IMR-90 (cell line): ENCODE measurements at regions not wholly inside any gene's neighbourhood (a gene's known extent, or its start where the extent isn't known, plus 50 kb on each side); places are given as distances from the start of the nearest gene placed in this dataset.

Source experiments
- ATAC-seq: fragments of 200-7000 bp; cut with Tn5 transposase; 2 replicates; pipeline ENCODE4 v1.9.1; 2020; ENCODE audit warnings: low read depth, mild to moderate bottlenecking, moderate library complexity
- BruUV-seq: library from RNA; stranded (reverse); fragments of 400-500 nt; replicated peaks from 2 replicates; lab custom pipeline; 2021; lab: Mats Ljungman, UMichigan
- CTCF ChIA-PET: fragments of 300-600 bp; formaldehyde crosslinking; extraction: SDS; loops from one replicate; lab custom pipeline; 2021; ENCODE audit warnings: antibody characterized with exemption; lab: Yijun Ruan, JAX
- POLR2A ChIA-PET: fragments of 300-600 bp; sonication (Branson Sonifier 250); formaldehyde crosslinking; loops from one replicate; lab custom pipeline; 2022; ENCODE audit warnings: antibody characterized with exemption; ENCODE audit not compliant: unreplicated experiment; lab: Charles Lee
- DNase-seq: peaks from one replicate; pipeline ENCODE4 v3.0.0; 2013
- H2AFZ ChIP-seq: replicated peaks from 2 replicates; pipeline ENCODE3; 2013; ENCODE audit warnings: low read length, mild to moderate bottlenecking; ENCODE audit not compliant: poor library complexity
- H2AK5ac ChIP-seq: 2 replicates; pipeline ENCODE4 v1.6.1; 2013; ENCODE audit warnings: low read depth, low read length, inconsistent platforms
- H2AK9ac ChIP-seq: replicated peaks from 2 replicates; pipeline ENCODE3; 2013; ENCODE audit warnings: mild to moderate bottlenecking, low read depth, low read length, moderate library complexity; ENCODE audit not compliant: poor library complexity
- H2BK120ac ChIP-seq: 2 replicates; pipeline ENCODE4 v1.6.1; 2013; ENCODE audit warnings: low read depth, low read length, inconsistent platforms
- H2BK15ac ChIP-seq: 3 replicates; pipeline ENCODE4 v1.6.1; 2013; ENCODE audit warnings: low read depth, low read length, inconsistent platforms
- H2BK20ac ChIP-seq: 2 replicates; pipeline ENCODE4 v1.6.1; 2013; ENCODE audit warnings: low read depth, mild to moderate bottlenecking, inconsistent platforms, low read length, moderate library complexity
- H2BK5ac ChIP-seq: 2 replicates; pipeline ENCODE4 v1.6.1; 2013; ENCODE audit warnings: mild to moderate bottlenecking, low read depth, low read length, inconsistent platforms; ENCODE audit not compliant: poor library complexity, severe bottlenecking
- H3K14ac ChIP-seq: replicated peaks from 2 replicates; pipeline ENCODE4 v1.6.1; 2013; ENCODE audit warnings: low read depth, low read length, inconsistent platforms
- H3K18ac ChIP-seq: 2 replicates; pipeline ENCODE4 v1.6.1; 2013; ENCODE audit warnings: low read depth, low read length, control low read depth
- H3K23ac ChIP-seq: 2 replicates; pipeline ENCODE4 v1.6.1; 2013; ENCODE audit warnings: low read depth, low read length, inconsistent platforms
- H3K27ac ChIP-seq: 2 replicates; pipeline ENCODE4 v1.5.1; 2013; ENCODE audit warnings: mild to moderate bottlenecking, control low read depth, low read length; ENCODE audit not compliant: insufficient read depth
- H3K27me3 ChIP-seq: 2 replicates; pipeline ENCODE4 v1.6.1; 2013; ENCODE audit warnings: low read length; ENCODE audit not compliant: control insufficient read depth, insufficient read depth
- H3K36me3 ChIP-seq: 2 replicates; pipeline ENCODE4 v1.6.1; 2013; ENCODE audit warnings: low read length, mixed read lengths; ENCODE audit not compliant: control insufficient read depth, insufficient read depth
- H3K4ac ChIP-seq: 2 replicates; pipeline ENCODE4 v1.6.1; 2013; ENCODE audit warnings: low read depth, low read length, inconsistent platforms
- H3K4me1 ChIP-seq: 2 replicates; pipeline ENCODE4 v1.6.1; 2013; ENCODE audit warnings: low read length, mixed read lengths; ENCODE audit not compliant: control insufficient read depth, insufficient read depth
- H3K4me2 ChIP-seq: 2 replicates; pipeline ENCODE4 v1.6.1; 2013; ENCODE audit warnings: low read depth, mild to moderate bottlenecking, control low read depth, low read length, moderate library complexity
- H3K4me3 ChIP-seq: 2 replicates; pipeline ENCODE4 v1.5.1; 2013; ENCODE audit warnings: low read depth, mild to moderate bottlenecking, control low read depth, low read length, moderate library complexity; ENCODE audit not compliant: insufficient read depth
- H3K56ac ChIP-seq: 2 replicates; pipeline ENCODE4 v1.6.1; 2013; ENCODE audit warnings: low read length, inconsistent platforms; ENCODE audit not compliant: insufficient read depth; ENCODE audit errors: extremely low read depth
- H3K79me1 ChIP-seq, 2 experiments: 2 replicates each; pipeline ENCODE4 v1.6.1; 2013; ENCODE audit warnings: low read length in 2 of 2, inconsistent platforms in 1 of 2, low read depth in 1 of 2
- H3K9ac ChIP-seq: 2 replicates; pipeline ENCODE4 v1.6.1; 2013; ENCODE audit warnings: low read depth, low read length, control low read depth
- H3K9me1 ChIP-seq: 2 replicates; pipeline ENCODE4 v1.6.1; 2013; ENCODE audit warnings: low read length, inconsistent platforms; ENCODE audit not compliant: insufficient read depth
- H3K9me3 ChIP-seq: 2 replicates; pipeline ENCODE4 v1.6.1; 2013; ENCODE audit warnings: low read length; ENCODE audit not compliant: control insufficient read depth, insufficient read depth
- H4K20me1 ChIP-seq: 2 replicates; pipeline ENCODE4 v1.6.1; 2013; ENCODE audit warnings: low read length, inconsistent platforms; ENCODE audit not compliant: insufficient read depth
- H4K5ac ChIP-seq: 2 replicates; pipeline ENCODE4 v1.6.1; 2013; ENCODE audit warnings: mild to moderate bottlenecking, low read depth, low read length, control low read depth
- H4K8ac ChIP-seq, 2 experiments: 2 replicates each; pipeline ENCODE4 v1.6.1; 2013; ENCODE audit warnings: low read depth in 2 of 2, low read length in 2 of 2, control low read depth in 1 of 2, inconsistent platforms in 1 of 2
- H4K91ac ChIP-seq: 2 replicates; pipeline ENCODE4 v1.6.1; 2013; ENCODE audit warnings: low read depth, low read length, inconsistent platforms; ENCODE audit not compliant: insufficient read depth
- BHLHE40 ChIP-seq: fragments of 150-350 bp; IDR thresholded peaks from 2 replicates; pipeline ENCODE4 v1.6.1; 2016; ENCODE audit warnings: mild to moderate bottlenecking, low read depth, low read length
- CEBPB ChIP-seq: IDR thresholded peaks from 2 replicates; pipeline ENCODE4 v1.6.1; 2012; ENCODE audit warnings: low read depth, low read length, improper control_type of control experiment
- CTCF ChIP-seq: conservative IDR thresholded peaks from 2 replicates; pipeline ENCODE4 v1.5.1; 2012; ENCODE audit warnings: mild to moderate bottlenecking, low read depth, low read length, improper control_type of control experiment
- FOS ChIP-seq: fragments of 150-350 bp; IDR thresholded peaks from 2 replicates; pipeline ENCODE4 v1.6.1; 2016; ENCODE audit warnings: low read depth, low read length
- MAFK ChIP-seq: IDR thresholded peaks from 2 replicates; pipeline ENCODE4 v1.6.1; 2012; ENCODE audit warnings: low read depth, low read length, improper control_type of control experiment
- MXI1 ChIP-seq: IDR thresholded peaks from 2 replicates; pipeline ENCODE4 v1.6.1; 2012; ENCODE audit warnings: low read depth, mild to moderate bottlenecking, low read length, moderate library complexity, borderline replicate concordance
- RAD21 ChIP-seq: IDR thresholded peaks from 2 replicates; pipeline ENCODE4 v1.6.1; 2012; ENCODE audit warnings: low read length, improper control_type of control experiment
- RFX5 ChIP-seq: IDR thresholded peaks from 2 replicates; pipeline ENCODE4 v1.8.0; 2012; ENCODE audit warnings: low read depth, mild to moderate bottlenecking, low read length, moderate library complexity
- USF2 ChIP-seq: fragments of 150-350 bp; IDR thresholded peaks from 2 replicates; pipeline ENCODE4 v1.6.1; 2017; ENCODE audit warnings: mild to moderate bottlenecking, antibody characterized with exemption, low read length, low read depth
- WGBS, 2 experiments: methylation state at CpG; one replicate each; pipeline versions ENCODE4 v1.1.5 to v1.1.7; 2013; ENCODE audit warnings: missing lambda C conversion rate in 2 of 2; ENCODE audit not compliant: insufficient read length in 1 of 2; ENCODE audit errors: extremely low coverage in 2 of 2; 5-methylcytosine and 5-hydroxymethylcytosine counted together
- dilution Hi-C: fragments of 300-500 bp; cut with HindIII; formaldehyde crosslinking; loops from one replicate; pipeline ENCODE4 v1.14.3; 2018; ENCODE audit warnings: low sequenced_read_pairs; ENCODE audit not compliant: unreplicated experiment
- in situ Hi-C: fragments of 300-500 bp; cut with MboI; formaldehyde crosslinking; loops from 3 replicates; pipeline ENCODE4 v1.14.3; 2019; ENCODE audit warnings: low sequenced_read_pairs, inconsistent platforms, mixed read lengths
- intact Hi-C: fragments of 100-400 bp; cut with micrococcal nuclease; formaldehyde crosslinking; loops from 2 replicates; pipeline ENCODE4 v1.10.0; 2022

GRCh38 chr11:11143849-11144248 lies 209.2 kb downstream of the CSNK2A3 start:
- dilution Hi-C loops: no loop called here
- intact Hi-C loops: loop anchor here (10.0 kb wide), 1 partner anchor 209 kb away; no protein-coding TSS in a partner anchor

More at GRCh38 chr11:11143849-11144248, 209.2 kb downstream of the CSNK2A3 start:
- in situ Hi-C loops: no loop called here
- Histone ChIP-seq H4K8ac (no peak overlapping the region), H3K9me1 (no peaks in the 10 kb centered on the region), H3K4me2 (no peak overlapping the region), H4K91ac (no peak overlapping the region), H3K23ac (no peak overlapping the region), H2BK15ac (no peak overlapping the region), H2AFZ (no peak overlapping the region), H3K18ac (no peak overlapping the region), H3K27ac (no peak overlapping the region), H3K79me1 (no peaks in the 10 kb centered on the region), H3K4me1 (0 out of 2 replicates have a peak, but pooled peaks cover 3% of the 10 kb centered on the region), H4K20me1 (no peaks in the 10 kb centered on the region), H2BK20ac (no peak overlapping the region), H3K14ac (no peak overlapping the region), H3K56ac (no peak overlapping the region), H3K27me3 (peaks cover 15% of the 10 kb centered on the region), H3K36me3 (no peaks in the 10 kb centered on the region), H2BK120ac (no peak overlapping the region), H2BK5ac (no peak overlapping the region), H3K9me3 (no peaks in the 10 kb centered on the region), H3K4me3 (no peak overlapping the region), H3K9ac (no peak overlapping the region), H2AK9ac (no peak overlapping the region), H4K5ac (no peak overlapping the region), H2AK5ac (no peak overlapping the region), H3K4ac (no peak overlapping the region)
- BruUV-seq: no TSS peak
- WGBS, 2 experiments: 65% methylated on average over 3 of the region's 6 CpGs; no CpG with 5 or more reads in 1 of the 2 experiments
- ATAC-seq: no peak
- ChIA-PET CTCF (interaction anchor here (0.6 kb wide), 1 partner anchor 279 kb away, joined by 3 read pairs; no protein-coding TSS in a partner anchor), POLR2A (no interaction called here)
- no peak for TF ChIP-seq FOS
- no peak for TF ChIP-seq USF2
- TF ChIP-seq RAD21: no peak
- no peak for TF ChIP-seq MXI1
- no peak for TF ChIP-seq CEBPB
- TF ChIP-seq BHLHE40: no peak
- no peak for TF ChIP-seq MAFK
- TF ChIP-seq CTCF: no peak
- TF ChIP-seq RFX5: no peak
- no peak for DNase-seq
